ENCODE measurements at regions not wholly inside any gene's neighbourhood (a gene's known extent, or its start where the extent isn't known, plus 50 kb on each side); places are given as distances from the start of the nearest gene placed in this dataset.

DNA sequence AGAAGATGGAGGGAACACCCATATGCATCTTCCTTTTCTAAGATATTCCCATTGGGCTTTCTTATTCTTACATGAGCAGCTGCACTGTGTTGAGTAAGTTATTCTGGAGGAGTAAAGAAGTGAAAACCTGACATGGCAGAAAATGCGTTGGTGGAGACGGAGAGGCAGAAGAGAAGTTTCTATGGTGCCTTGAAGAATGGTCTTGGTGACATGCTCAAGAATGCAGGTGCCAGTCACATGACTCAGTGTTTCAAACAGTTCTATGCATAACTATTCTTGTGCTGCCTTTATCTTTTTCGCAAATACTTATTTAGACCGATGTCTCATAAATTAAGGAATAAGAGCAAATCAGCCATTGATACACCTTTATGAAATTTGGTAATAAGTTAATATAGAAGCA lies 377.8 kb upstream of the IRX2 start:
- intact Hi-C loops (cut with DNase I): no loop called here
- 94 to 96% methylated on average over 4 of the region's 4 CpGs for WGBS, 2 donors
- Histone ChIP-seq H3K4me1 (no peaks in the 10 kb centered on the region), H3K4me3 (no peak overlapping the region), H3K9me3 (no peaks in the 10 kb centered on the region), H3K36me3 (no peaks in the 10 kb centered on the region), H3K27ac (no peak overlapping the region), H3K27me3 (no peaks in the 10 kb centered on the region)
- TF ChIP-seq EP300 (IDR thresholded peaks at IDR 0.05) (no peak), POLR2AphosphoS5 (IDR thresholded peaks at IDR 0.05) (no peak), POLR2A (IDR thresholded peaks at IDR 0.05) (no peak)
- TF ChIP-seq, protein P1, sequence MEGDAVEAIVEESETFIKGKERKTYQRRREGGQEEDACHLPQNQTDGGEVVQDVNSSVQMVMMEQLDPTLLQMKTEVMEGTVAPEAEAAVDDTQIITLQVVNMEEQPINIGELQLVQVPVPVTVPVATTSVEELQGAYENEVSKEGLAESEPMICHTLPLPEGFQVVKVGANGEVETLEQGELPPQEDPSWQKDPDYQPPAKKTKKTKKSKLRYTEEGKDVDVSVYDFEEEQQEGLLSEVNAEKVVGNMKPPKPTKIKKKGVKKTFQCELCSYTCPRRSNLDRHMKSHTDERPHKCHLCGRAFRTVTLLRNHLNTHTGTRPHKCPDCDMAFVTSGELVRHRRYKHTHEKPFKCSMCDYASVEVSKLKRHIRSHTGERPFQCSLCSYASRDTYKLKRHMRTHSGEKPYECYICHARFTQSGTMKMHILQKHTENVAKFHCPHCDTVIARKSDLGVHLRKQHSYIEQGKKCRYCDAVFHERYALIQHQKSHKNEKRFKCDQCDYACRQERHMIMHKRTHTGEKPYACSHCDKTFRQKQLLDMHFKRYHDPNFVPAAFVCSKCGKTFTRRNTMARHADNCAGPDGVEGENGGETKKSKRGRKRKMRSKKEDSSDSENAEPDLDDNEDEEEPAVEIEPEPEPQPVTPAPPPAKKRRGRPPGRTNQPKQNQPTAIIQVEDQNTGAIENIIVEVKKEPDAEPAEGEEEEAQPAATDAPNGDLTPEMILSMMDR (IDR thresholded peaks at IDR 0.05): no peak
- DNase-seq: no peak

DNA sequence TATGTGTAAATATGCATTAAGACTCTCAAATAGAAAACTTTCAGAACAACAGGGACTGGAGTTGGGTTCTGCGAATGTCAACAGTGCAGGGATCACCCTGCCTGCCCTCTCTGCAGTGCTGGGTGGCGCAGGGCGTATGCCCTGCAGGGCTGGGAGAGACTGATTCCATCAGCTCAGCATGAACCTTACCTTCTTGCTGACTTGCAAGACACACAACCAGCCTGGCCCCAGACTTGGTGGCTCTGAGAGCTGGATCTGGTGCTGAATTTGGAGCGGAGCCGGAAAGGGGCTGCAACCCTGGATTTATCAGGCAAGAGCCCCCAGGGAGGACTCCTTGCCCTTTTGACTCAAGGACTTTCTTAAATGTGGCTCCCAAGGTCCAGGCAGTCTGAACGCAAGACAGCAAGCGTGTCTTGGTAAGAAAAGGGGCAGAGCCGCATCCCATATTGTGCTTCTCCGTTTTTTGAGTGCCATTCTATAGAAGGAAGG lies 376.0 kb upstream of the IRX2 start:
- no peaks in the 10 kb centered on the region for H3K36me3 ChIP-seq
- H3K4me1 ChIP-seq: no peaks in the 10 kb centered on the region
- WGBS, 2 donors: 86 to 89% methylated on average over 9 of the region's 9 CpGs
- H3K27ac ChIP-seq: no peak overlapping the region
- H3K9me3 ChIP-seq: no peaks in the 10 kb centered on the region
- intact Hi-C loops (cut with DNase I): no loop called here
- no peak overlapping the region for H3K4me3 ChIP-seq
- H3K27me3 ChIP-seq: no peaks in the 10 kb centered on the region
- DNase-seq: no peak
- TF ChIP-seq, protein P1 (IDR thresholded peaks at IDR 0.05): no peak
- no peak for TF ChIP-seq POLR2AphosphoS5 (IDR thresholded peaks at IDR 0.05)
- TF ChIP-seq EP300 (IDR thresholded peaks at IDR 0.05): no peak
- no peak for TF ChIP-seq POLR2A (IDR thresholded peaks at IDR 0.05)

DNA sequence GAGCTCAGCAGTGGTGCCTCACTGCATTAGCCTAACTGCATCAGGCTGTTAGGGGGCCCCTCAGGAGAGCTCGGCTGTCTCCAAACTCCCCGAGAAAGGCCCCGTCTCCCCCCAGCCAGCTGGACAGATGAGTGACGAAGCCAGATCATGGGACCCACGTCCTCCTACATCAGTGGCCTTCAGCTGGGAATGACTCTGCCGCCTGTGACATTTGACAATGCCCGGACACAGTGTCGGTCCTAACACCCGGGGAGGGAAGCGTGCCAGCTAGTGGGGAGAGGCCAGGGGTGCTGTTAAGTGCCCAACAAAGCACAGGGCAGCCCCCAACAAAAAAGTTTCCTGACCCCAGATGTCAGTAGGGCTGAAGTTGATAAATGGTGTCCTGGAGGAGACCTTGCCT lies 375.2 kb upstream of the IRX2 start:
- Histone ChIP-seq H3K27me3 (peaks cover 0 to 6% (median 1%) of the 10 kb centered on the region in 3 donors), H3K9me3 (no peaks in the 10 kb centered on the region), H3K4me3 (no peak overlapping the region), H3K4me1 (no peaks in the 10 kb centered on the region), H3K36me3 (no peaks in the 10 kb centered on the region), H3K27ac (no peak overlapping the region)
- WGBS, 2 donors: 72 to 77% methylated on average over 10 of the region's 10 CpGs
- intact Hi-C loops (cut with DNase I): no loop called here
- no peak for DNase-seq
- TF ChIP-seq POLR2AphosphoS5 (IDR thresholded peaks at IDR 0.05) (no peak), EP300 (IDR thresholded peaks at IDR 0.05) (no peak), POLR2A (IDR thresholded peaks at IDR 0.05) (no peak)
- TF ChIP-seq, protein P1 (IDR thresholded peaks at IDR 0.05): no peak

DNA sequence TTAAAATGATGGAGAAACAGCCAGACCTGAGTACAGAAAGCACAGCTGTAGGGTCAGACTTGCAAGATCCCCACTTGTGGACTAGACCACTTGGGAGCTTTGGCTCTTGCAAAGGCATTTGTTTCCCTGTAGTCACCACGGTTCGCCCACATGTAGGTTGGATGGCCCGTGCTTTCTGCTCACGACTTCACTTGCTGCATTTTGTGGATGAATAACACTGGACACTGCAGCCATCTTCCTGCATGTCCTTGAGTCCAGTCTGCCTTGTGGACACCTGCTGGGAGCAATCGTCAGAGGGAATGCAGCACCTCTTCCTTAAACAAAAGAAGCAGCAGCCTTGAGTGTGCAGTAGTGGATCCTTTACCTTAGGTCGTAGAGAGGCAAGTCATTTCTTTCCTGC lies 372.9 kb upstream of the IRX2 start:
- 86 to 89% methylated on average over 6 of the region's 6 CpGs for WGBS, 2 donors
- H3K27me3 ChIP-seq: peaks cover 0 to 8% (median 6%) of the 10 kb centered on the region in 3 donors
- TF ChIP-seq, protein P1 (IDR thresholded peaks at IDR 0.05): no peak
- TF ChIP-seq POLR2A (IDR thresholded peaks at IDR 0.05) (no peak), POLR2AphosphoS5 (IDR thresholded peaks at IDR 0.05) (no peak), EP300 (IDR thresholded peaks at IDR 0.05) (no peak)
- no peaks in the 10 kb centered on the region for H3K4me1 ChIP-seq
- no peak overlapping the region for H3K27ac ChIP-seq
- H3K36me3 ChIP-seq: no peaks in the 10 kb centered on the region
- intact Hi-C loops (cut with DNase I): no loop called here
- H3K9me3 ChIP-seq: no peaks in the 10 kb centered on the region
- DNase-seq: no peak
- H3K4me3 ChIP-seq: no peak overlapping the region

DNA sequence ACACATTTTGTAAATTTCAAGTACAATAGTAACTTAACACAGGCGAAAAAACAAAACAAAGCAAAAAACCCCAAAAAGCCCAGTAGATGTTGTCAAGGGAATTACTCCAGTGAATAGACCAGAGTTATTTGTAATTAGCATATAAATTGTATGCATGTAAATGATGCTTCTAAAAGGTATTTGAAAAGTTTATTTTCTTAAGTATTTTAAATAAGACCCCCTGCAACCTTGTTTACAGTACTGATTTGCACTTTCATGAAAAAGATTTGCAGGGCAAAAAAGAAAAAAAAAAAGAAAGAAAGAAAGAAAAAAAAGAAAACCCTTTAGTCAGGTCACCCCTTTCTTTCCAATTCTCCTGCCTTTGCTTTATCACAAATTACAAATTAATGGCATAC lies 372.3 kb upstream of the IRX2 start:
- 86 to 87% methylated on average over 1 of the region's 1 CpG for WGBS, 2 donors
- TF ChIP-seq, protein P1 (IDR thresholded peaks at IDR 0.05): no peak
- TF ChIP-seq EP300 (IDR thresholded peaks at IDR 0.05) (no peak), POLR2A (IDR thresholded peaks at IDR 0.05) (no peak), POLR2AphosphoS5 (IDR thresholded peaks at IDR 0.05) (no peak)
- Histone ChIP-seq H3K4me3 (no peak overlapping the region), H3K9me3 (no peaks in the 10 kb centered on the region), H3K27me3 (peaks cover 0 to 8% (median 6%) of the 10 kb centered on the region in 3 donors), H3K36me3 (no peaks in the 10 kb centered on the region), H3K4me1 (no peaks in the 10 kb centered on the region), H3K27ac (no peak overlapping the region)
- no peak for DNase-seq
- intact Hi-C loops (cut with DNase I): no loop called here

All from sigmoid colon (tissue), 6 donors.